ENCODE measurements at regions not wholly inside any gene's neighbourhood (a gene's known extent, or its start where the extent isn't known, plus 50 kb on each side); places are given as distances from the start of the nearest gene placed in this dataset.

- H3K4me3 ChIP-seq (ENCODE audit: low read depth, low read length): no peak overlapping the region
- no peaks in the 10 kb centered on the region for H3K27me3 ChIP-seq (ENCODE audit: control insufficient read depth, insufficient read depth, low read length)
- H3K36me3 ChIP-seq (ENCODE audit: control insufficient read depth, insufficient read depth, low read length): no peaks in the 10 kb centered on the region
- TF ChIP-seq, protein P1, sequence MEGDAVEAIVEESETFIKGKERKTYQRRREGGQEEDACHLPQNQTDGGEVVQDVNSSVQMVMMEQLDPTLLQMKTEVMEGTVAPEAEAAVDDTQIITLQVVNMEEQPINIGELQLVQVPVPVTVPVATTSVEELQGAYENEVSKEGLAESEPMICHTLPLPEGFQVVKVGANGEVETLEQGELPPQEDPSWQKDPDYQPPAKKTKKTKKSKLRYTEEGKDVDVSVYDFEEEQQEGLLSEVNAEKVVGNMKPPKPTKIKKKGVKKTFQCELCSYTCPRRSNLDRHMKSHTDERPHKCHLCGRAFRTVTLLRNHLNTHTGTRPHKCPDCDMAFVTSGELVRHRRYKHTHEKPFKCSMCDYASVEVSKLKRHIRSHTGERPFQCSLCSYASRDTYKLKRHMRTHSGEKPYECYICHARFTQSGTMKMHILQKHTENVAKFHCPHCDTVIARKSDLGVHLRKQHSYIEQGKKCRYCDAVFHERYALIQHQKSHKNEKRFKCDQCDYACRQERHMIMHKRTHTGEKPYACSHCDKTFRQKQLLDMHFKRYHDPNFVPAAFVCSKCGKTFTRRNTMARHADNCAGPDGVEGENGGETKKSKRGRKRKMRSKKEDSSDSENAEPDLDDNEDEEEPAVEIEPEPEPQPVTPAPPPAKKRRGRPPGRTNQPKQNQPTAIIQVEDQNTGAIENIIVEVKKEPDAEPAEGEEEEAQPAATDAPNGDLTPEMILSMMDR (IDR thresholded peaks at IDR 0.05; ENCODE audit: insufficient read depth, low read length, poor library complexity, severe bottlenecking): no peak
- DNase-seq (ENCODE audit: low read depth): no peak
These were observed 59.2 kb upstream of the TRIB2 start for GRCh38 chr2:12657560-12657959.

DNA sequence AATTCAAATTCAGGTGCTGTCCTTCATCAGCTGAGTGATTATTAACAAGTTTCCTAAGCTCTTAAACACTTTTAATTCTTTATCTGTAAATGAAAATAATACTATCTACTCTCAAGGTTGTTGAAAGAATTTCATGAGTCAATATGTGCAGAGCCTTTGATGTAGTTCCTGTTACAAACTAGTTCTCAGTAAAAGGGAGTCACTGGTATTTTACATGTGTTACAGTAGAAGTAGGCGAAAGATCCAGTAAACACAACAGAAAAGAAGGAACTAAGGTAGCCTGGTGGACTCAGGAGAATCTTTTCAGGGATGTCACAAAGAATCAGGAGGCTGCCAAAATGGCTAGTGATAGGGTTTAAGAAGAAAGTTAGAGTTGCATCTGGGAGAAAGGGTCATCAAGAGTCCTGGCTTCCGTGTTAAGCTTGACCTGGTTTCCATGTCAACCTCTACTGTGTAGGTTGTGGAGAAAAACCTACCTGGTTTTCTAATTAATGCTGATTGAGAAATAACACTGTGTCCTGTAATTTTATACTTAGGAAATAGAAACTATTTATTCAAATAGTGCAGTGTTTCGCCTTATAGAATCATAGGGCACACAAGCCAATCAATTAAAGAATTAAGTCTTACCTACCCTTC is 58.3 kb upstream of the TRIB2 start:
- DNase-seq (ENCODE audit: low read depth): no peak
- H3K27me3 ChIP-seq (ENCODE audit: control insufficient read depth, insufficient read depth, low read length): no peaks in the 10 kb centered on the region
- TF ChIP-seq, protein P1 (IDR thresholded peaks at IDR 0.05; ENCODE audit: insufficient read depth, low read length, poor library complexity, severe bottlenecking): no peak

GRCh38 chr2:12661489-12661888 is 55.2 kb upstream of the TRIB2 start:
- TF ChIP-seq, protein P1 (IDR thresholded peaks at IDR 0.05; ENCODE audit: insufficient read depth, low read length, poor library complexity, severe bottlenecking): no peak
- no peaks in the 10 kb centered on the region for H3K27me3 ChIP-seq (ENCODE audit: control insufficient read depth, insufficient read depth, low read length)
- no peak overlapping the region for H3K4me3 ChIP-seq (ENCODE audit: low read depth, low read length)
- H3K36me3 ChIP-seq (ENCODE audit: control insufficient read depth, insufficient read depth, low read length): no peaks in the 10 kb centered on the region
- no peak for DNase-seq (ENCODE audit: low read depth)

More for the DNA sequence above, 58.3 kb upstream of the TRIB2 start:
- Histone ChIP-seq H3K4me3 (ENCODE audit: low read depth, low read length) (no peak overlapping the region), H3K36me3 (ENCODE audit: control insufficient read depth, insufficient read depth, low read length) (no peaks in the 10 kb centered on the region)

DNA sequence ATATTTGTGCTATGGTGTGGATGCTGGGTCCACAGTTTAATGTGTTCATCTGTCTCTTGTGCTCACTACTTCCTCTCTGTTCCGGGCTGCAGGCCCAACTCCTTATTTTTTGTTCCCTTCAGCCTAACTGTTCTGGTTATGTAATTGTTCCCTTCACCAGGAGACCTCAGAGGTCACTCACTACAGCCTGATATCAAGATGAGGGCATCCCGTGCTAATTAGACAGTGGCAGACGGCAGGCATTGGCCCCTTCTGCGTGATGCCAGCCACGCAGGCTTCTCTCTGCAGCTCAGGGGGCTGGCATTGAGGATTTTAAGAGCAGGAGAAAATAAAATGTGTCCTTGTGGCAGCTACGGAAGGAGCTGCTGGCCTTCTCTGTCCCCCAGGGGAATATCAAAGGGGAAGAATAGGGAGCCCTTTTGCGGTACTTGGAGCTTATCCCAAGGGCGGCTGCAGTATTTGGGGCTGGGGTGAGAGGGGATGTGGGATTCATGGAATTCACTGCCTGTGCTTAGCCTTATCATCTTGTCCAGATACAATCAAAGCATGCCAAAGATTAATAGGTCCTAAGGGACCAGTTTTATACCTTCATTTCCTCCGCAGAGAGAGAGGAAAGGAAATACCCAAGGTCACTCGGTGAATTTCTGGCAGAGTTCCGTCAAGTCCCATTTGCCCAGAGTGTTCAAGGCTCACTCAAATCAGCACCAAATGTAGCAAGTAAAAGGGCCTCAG is 53.3 kb upstream of the TRIB2 start:
- DNase-seq (ENCODE audit: low read depth): no peak
- H3K36me3 ChIP-seq (ENCODE audit: control insufficient read depth, insufficient read depth, low read length): no peaks in the 10 kb centered on the region
- no peaks in the 10 kb centered on the region for H3K27me3 ChIP-seq (ENCODE audit: control insufficient read depth, insufficient read depth, low read length)
- TF ChIP-seq, protein P1 (IDR thresholded peaks at IDR 0.05; ENCODE audit: insufficient read depth, low read length, poor library complexity, severe bottlenecking): no peak
- H3K4me3 ChIP-seq (ENCODE audit: low read depth, low read length): no peak overlapping the region

DNA sequence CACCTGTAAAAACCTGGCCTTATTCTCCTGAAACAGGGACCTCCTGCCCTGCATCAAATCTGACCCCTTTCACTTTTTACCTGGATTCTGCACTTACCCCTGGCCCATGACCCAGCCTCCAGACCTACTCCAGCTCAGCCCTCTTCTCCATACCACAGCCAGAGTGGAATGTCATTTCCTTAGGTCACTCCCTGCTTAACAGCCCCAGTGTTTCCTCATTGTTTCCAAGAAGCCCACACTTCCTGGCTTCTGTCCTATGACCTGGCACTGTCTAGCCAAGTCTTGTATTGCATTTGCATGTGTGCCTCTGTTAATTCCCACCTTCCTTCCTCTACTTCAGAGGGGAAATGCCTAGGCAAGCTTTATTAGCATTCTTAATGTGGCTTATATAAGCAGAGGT is 51.4 kb upstream of the TRIB2 start:
- no peak for DNase-seq (ENCODE audit: low read depth)
- TF ChIP-seq, protein P1 (IDR thresholded peaks at IDR 0.05; ENCODE audit: insufficient read depth, low read length, poor library complexity, severe bottlenecking): no peak
- H3K36me3 ChIP-seq (ENCODE audit: control insufficient read depth, insufficient read depth, low read length): no peaks in the 10 kb centered on the region
- H3K27me3 ChIP-seq (ENCODE audit: control insufficient read depth, insufficient read depth, low read length): no peaks in the 10 kb centered on the region
- H3K4me3 ChIP-seq (ENCODE audit: low read depth, low read length): no peak overlapping the region
